ENCODE measurements at regions not wholly inside any gene's neighbourhood (a gene's known extent, or its start where the extent isn't known, plus 50 kb on each side); places are given as distances from the start of the nearest gene placed in this dataset.

DNA sequence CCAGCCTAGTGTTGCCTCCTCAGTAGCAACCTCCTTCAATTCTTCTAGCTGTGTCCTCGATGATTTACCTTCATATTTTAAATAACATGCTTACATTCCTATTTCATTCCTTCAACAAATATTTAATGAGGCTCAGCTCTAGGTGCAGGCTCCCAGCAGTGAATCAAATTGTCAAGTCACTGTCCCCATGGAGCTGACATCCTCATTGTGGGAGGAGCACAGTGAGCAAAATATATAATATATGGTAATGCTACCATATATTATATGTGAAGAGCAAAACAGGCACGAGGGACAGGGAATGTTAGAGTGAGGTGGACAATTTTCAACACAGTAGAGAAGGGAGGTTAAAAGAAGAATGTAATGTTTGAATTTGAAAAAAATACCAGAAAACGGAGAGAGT lies 869.1 kb downstream of the SLC4A3 start:
- Histone ChIP-seq H3K4me1 (ENCODE audit: insufficient read depth, low read length, severe bottlenecking) (no peaks in the 10 kb centered on the region), H3K9me3 (ENCODE audit: low read length) (no peaks in the 10 kb centered on the region), H3F3A (ENCODE audit: insufficient read depth, low read length) (no peaks in the 10 kb centered on the region), H2AFZ (ENCODE audit: low read length) (no peak overlapping the region), H3K79me2 (ENCODE audit: insufficient read depth, low read length) (no peaks in the 10 kb centered on the region), H3K9ac (ENCODE audit: low read length) (no peak overlapping the region), H3K27ac (ENCODE audit: low read depth, low read length, poor library complexity, severe bottlenecking) (no peak overlapping the region), H3K4me3 (ENCODE audit: low read depth, low read length, poor library complexity, severe bottlenecking) (no peak overlapping the region), H4K20me1 (ENCODE audit: insufficient read depth, low read length) (no peaks in the 10 kb centered on the region), H3K36me3 (ENCODE audit: insufficient read depth, low read length) (no peaks in the 10 kb centered on the region), H3K9me2 (ENCODE audit: low read depth, low read length) (no peaks in the 10 kb centered on the region), H3K27me3 (ENCODE audit: insufficient read depth, low read length) (no peaks in the 10 kb centered on the region), H3K4me2 (ENCODE audit: low read length) (no peak overlapping the region)
- TF ChIP-seq, protein P1, sequence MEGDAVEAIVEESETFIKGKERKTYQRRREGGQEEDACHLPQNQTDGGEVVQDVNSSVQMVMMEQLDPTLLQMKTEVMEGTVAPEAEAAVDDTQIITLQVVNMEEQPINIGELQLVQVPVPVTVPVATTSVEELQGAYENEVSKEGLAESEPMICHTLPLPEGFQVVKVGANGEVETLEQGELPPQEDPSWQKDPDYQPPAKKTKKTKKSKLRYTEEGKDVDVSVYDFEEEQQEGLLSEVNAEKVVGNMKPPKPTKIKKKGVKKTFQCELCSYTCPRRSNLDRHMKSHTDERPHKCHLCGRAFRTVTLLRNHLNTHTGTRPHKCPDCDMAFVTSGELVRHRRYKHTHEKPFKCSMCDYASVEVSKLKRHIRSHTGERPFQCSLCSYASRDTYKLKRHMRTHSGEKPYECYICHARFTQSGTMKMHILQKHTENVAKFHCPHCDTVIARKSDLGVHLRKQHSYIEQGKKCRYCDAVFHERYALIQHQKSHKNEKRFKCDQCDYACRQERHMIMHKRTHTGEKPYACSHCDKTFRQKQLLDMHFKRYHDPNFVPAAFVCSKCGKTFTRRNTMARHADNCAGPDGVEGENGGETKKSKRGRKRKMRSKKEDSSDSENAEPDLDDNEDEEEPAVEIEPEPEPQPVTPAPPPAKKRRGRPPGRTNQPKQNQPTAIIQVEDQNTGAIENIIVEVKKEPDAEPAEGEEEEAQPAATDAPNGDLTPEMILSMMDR (IDR thresholded peaks at IDR 0.05; ENCODE audit: low read length), result no peak

DNA sequence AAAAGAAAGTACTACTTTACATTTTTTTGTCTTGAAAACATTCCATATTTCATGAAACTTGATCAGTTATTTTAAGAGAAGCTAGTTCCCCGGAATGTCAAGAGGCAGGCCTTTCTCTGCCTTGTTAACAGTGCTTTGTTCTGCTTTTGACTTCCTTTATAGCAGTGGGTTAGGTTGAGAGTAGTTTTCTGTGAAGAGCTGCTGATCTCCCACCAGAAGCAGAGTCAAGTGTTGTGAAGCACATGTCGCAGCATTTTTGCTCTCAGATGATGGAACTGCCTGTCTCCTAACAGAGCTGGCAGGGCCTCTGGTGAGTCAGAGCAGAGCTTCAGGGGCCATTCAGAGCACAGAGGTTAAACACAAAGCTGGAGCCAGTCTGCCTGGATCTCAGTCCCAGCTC lies 871.8 kb downstream of the SLC4A3 start:
- H3K79me2 ChIP-seq (ENCODE audit: insufficient read depth, low read length), result no peaks in the 10 kb centered on the region
- TF ChIP-seq EZH2 (IDR thresholded peaks at IDR 0.05; ENCODE audit: borderline replicate concordance, low read length), result no peak
- TF ChIP-seq, protein P1 (IDR thresholded peaks at IDR 0.05; ENCODE audit: low read length), result no peak
- no peaks in the 10 kb centered on the region for H3K36me3 ChIP-seq (ENCODE audit: insufficient read depth, low read length)
- no peak overlapping the region for H3K4me3 ChIP-seq (ENCODE audit: low read depth, low read length, poor library complexity, severe bottlenecking)
- no peaks in the 10 kb centered on the region for H3K9me3 ChIP-seq (ENCODE audit: low read length)
- no peaks in the 10 kb centered on the region for H4K20me1 ChIP-seq (ENCODE audit: insufficient read depth, low read length)
- no peak overlapping the region for H3K9ac ChIP-seq (ENCODE audit: low read length)
- no peak overlapping the region for H2AFZ ChIP-seq (ENCODE audit: low read length)
- H3K4me2 ChIP-seq (ENCODE audit: low read length), result no peak overlapping the region
- H3K27me3 ChIP-seq (ENCODE audit: insufficient read depth, low read length), result no peaks in the 10 kb centered on the region
- no peak overlapping the region for H3K27ac ChIP-seq (ENCODE audit: low read depth, low read length, poor library complexity, severe bottlenecking)
- no peaks in the 10 kb centered on the region for H3F3A ChIP-seq (ENCODE audit: insufficient read depth, low read length)
- no peaks in the 10 kb centered on the region for H3K9me2 ChIP-seq (ENCODE audit: low read depth, low read length)
- no peaks in the 10 kb centered on the region for H3K4me1 ChIP-seq (ENCODE audit: insufficient read depth, low read length, severe bottlenecking)

DNA sequence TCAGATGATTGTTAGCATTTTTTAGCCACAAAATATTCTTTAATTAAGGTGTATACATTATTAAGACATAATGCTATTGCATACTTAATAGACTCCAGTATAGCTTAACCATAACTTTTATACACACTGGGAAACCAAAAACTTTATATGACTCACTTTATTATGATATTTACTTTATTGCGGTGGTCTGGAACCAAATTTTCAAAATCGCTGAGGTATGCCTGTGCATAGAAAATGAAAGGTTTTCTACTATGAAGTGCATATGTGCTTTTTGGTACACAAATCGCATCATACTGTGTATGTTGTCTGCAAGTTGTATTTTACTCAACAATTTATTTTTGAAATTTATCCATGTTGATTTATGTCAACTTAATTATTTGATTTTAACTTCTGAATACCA lies 875.1 kb downstream of the SLC4A3 start:
- H3K4me3 ChIP-seq (ENCODE audit: low read depth, low read length, poor library complexity, severe bottlenecking), result no peak overlapping the region
- H4K20me1 ChIP-seq (ENCODE audit: insufficient read depth, low read length), result no peaks in the 10 kb centered on the region
- H3K4me1 ChIP-seq (ENCODE audit: insufficient read depth, low read length, severe bottlenecking), result no peaks in the 10 kb centered on the region
- H3K9ac ChIP-seq (ENCODE audit: low read length), result no peak overlapping the region
- no peaks in the 10 kb centered on the region for H3K36me3 ChIP-seq (ENCODE audit: insufficient read depth, low read length)
- no peak overlapping the region for H3K4me2 ChIP-seq (ENCODE audit: low read length)
- H3K27ac ChIP-seq (ENCODE audit: low read depth, low read length, poor library complexity, severe bottlenecking), result no peak overlapping the region
- H3K27me3 ChIP-seq (ENCODE audit: insufficient read depth, low read length), result no peaks in the 10 kb centered on the region
- H3K79me2 ChIP-seq (ENCODE audit: insufficient read depth, low read length), result no peaks in the 10 kb centered on the region
- no peaks in the 10 kb centered on the region for H3K9me2 ChIP-seq (ENCODE audit: low read depth, low read length)
- no peak overlapping the region for H2AFZ ChIP-seq (ENCODE audit: low read length)
- H3K9me3 ChIP-seq (ENCODE audit: low read length), result no peaks in the 10 kb centered on the region
- no peaks in the 10 kb centered on the region for H3F3A ChIP-seq (ENCODE audit: insufficient read depth, low read length)
- TF ChIP-seq, protein P1 (IDR thresholded peaks at IDR 0.05; ENCODE audit: low read length), result no peak
- TF ChIP-seq EZH2 (IDR thresholded peaks at IDR 0.05; ENCODE audit: borderline replicate concordance, low read length), result no peak

Measured in OCI-LY1 (cell line).